ENCODE measurements at regions not wholly inside any gene's neighbourhood (a gene's known extent, or its start where the extent isn't known, plus 50 kb on each side); places are given as distances from the start of the nearest gene placed in this dataset.

GRCh38 chr22:48570912-48571311 lies 1256.8 kb downstream of the BRD1 start:
- no peaks in the 10 kb centered on the region for H3K36me3 ChIP-seq
- no peak for DNase-seq
- H3K4me1 ChIP-seq: peaks cover 0 to 14% (median 9%) of the 10 kb centered on the region in 4 donors
- peaks cover 0 to 16% (median 12%) of the 10 kb centered on the region in 4 donors for H3K9me3 ChIP-seq
- intact Hi-C loops (cut with DNase I; ENCODE audit: low total_unique reads): loop anchor here (10.0 kb wide), 2 partner anchors 734 to 1064 kb away; no protein-coding TSS in a partner anchor
- TF ChIP-seq EP300 (IDR thresholded peaks at IDR 0.05) (no peak), POLR2AphosphoS5 (IDR thresholded peaks at IDR 0.05) (no peak), POLR2A (IDR thresholded peaks at IDR 0.05) (no peak), CTCF (IDR thresholded peaks at IDR 0.05) (no peak)
- no peak overlapping the region for H3K4me3 ChIP-seq
- H3K27me3 ChIP-seq: peaks cover 6 to 65% (median 18%) of the 10 kb centered on the region in 3 donors
- no peak overlapping the region for H3K27ac ChIP-seq
- 83 to 97% (median 87%) methylated on average over 2 of the region's 2 CpGs for WGBS, 5 donors

- no peak overlapping the region for H3K4me3 ChIP-seq
- intact Hi-C loops (cut with DNase I; ENCODE audit: low total_unique reads): loop anchor here (10.0 kb wide), 2 partner anchors 735 to 1065 kb away; no protein-coding TSS in a partner anchor
- H3K27ac ChIP-seq: no peak overlapping the region
- TF ChIP-seq POLR2A (IDR thresholded peaks at IDR 0.05): no peak
- TF ChIP-seq EP300 (IDR thresholded peaks at IDR 0.05): no peak
- no peak for TF ChIP-seq POLR2AphosphoS5 (IDR thresholded peaks at IDR 0.05)
- TF ChIP-seq CTCF (IDR thresholded peaks at IDR 0.05): no peak
- no peaks in the 10 kb centered on the region for H3K36me3 ChIP-seq
- peaks cover 0 to 16% (median 12%) of the 10 kb centered on the region in 4 donors for H3K9me3 ChIP-seq
- H3K4me1 ChIP-seq: peaks cover 0 to 10% (median 5%) of the 10 kb centered on the region in 4 donors
- DNase-seq: no peak
- H3K27me3 ChIP-seq: peaks cover 4 to 65% (median 13%) of the 10 kb centered on the region in 3 donors
- WGBS, 5 donors: 92 to 95% (median 92%) methylated on average over 16 to 25 of the region's 25 CpGs
Observed at GRCh38 chr22:48569476-48570233, 1258.0 kb downstream of the BRD1 start.

- no peak overlapping the region for H3K4me3 ChIP-seq
- intact Hi-C loops (cut with DNase I; ENCODE audit: low total_unique reads): no loop called here
- WGBS, 5 donors: 82 to 91% (median 88%) methylated on average over 9 to 15 of the region's 15 CpGs
- no peak overlapping the region for H3K27ac ChIP-seq
- H3K9me3 ChIP-seq: peaks cover 0 to 16% (median 12%) of the 10 kb centered on the region in 4 donors
- H3K4me1 ChIP-seq: peaks cover 0 to 10% (median 5%) of the 10 kb centered on the region in 4 donors
- H3K36me3 ChIP-seq: no peaks in the 10 kb centered on the region
- peaks cover 0 to 65% (median 5%) of the 10 kb centered on the region in 3 donors for H3K27me3 ChIP-seq
- DNase-seq: no peak
- TF ChIP-seq EP300 (IDR thresholded peaks at IDR 0.05): no peak
- TF ChIP-seq CTCF (IDR thresholded peaks at IDR 0.05): no peak
- TF ChIP-seq POLR2AphosphoS5 (IDR thresholded peaks at IDR 0.05): no peak
- TF ChIP-seq POLR2A (IDR thresholded peaks at IDR 0.05): no peak
Observed at GRCh38 chr22:48568736-48569330, 1258.8 kb downstream of the BRD1 start.

- no peak for DNase-seq
- WGBS, 5 donors: 17 to 48% (median 21%) methylated on average over 16 to 18 of the region's 18 CpGs
- Histone ChIP-seq H3K4me3 (peak overlapping the region in 1 of 4 donors; percentile 9), H3K27me3 (peaks cover 0 to 64% (median 3%) of the 10 kb centered on the region in 3 donors), H3K27ac (no peak overlapping the region), H3K36me3 (no peaks in the 10 kb centered on the region), H3K4me1 (peaks cover 0 to 10% (median 5%) of the 10 kb centered on the region in 4 donors), H3K9me3 (peaks cover 0 to 16% (median 12%) of the 10 kb centered on the region in 4 donors)
- intact Hi-C loops (cut with DNase I; ENCODE audit: low total_unique reads): no loop called here
- TF ChIP-seq CTCF (IDR thresholded peaks at IDR 0.05) (no peak), EP300 (IDR thresholded peaks at IDR 0.05) (no peak), POLR2A (IDR thresholded peaks at IDR 0.05) (no peak), POLR2AphosphoS5 (IDR thresholded peaks at IDR 0.05) (no peak)
Observed at GRCh38 chr22:48567213-48567975, 1260.3 kb downstream of the BRD1 start.
